ENCODE measurements at regions not wholly inside any gene's neighbourhood (a gene's known extent, or its start where the extent isn't known, plus 50 kb on each side); places are given as distances from the start of the nearest gene placed in this dataset.

- H2AFZ ChIP-seq (ENCODE audit: low read length): no peak overlapping the region
- H3K36me3 ChIP-seq (ENCODE audit: insufficient read depth, low read length): no peaks in the 10 kb centered on the region
- peak; percentile 30 for DNase-seq (ENCODE audit: insufficient read length, low spot score, missing footprints)
- H3K27me3 ChIP-seq (ENCODE audit: insufficient read depth, low read length): no peaks in the 10 kb centered on the region
- H3K4me1 ChIP-seq (ENCODE audit: insufficient read depth, low read length): no peaks in the 10 kb centered on the region
- no peaks in the 10 kb centered on the region for H3K79me2 ChIP-seq (ENCODE audit: insufficient read depth, low read length)
- no peak overlapping the region for H3K4me2 ChIP-seq (ENCODE audit: insufficient read depth, low read length)
- no peak overlapping the region for H3K27ac ChIP-seq (ENCODE audit: low read depth, low read length)
- H4K20me1 ChIP-seq (ENCODE audit: insufficient read depth, low read length): no peaks in the 10 kb centered on the region
- H3K4me3 ChIP-seq (ENCODE audit: insufficient read depth, low read length): no peak overlapping the region
- TF ChIP-seq CTCF (IDR thresholded peaks at IDR 0.05; ENCODE audit: extremely low read depth, low read depth, low read length): no peak
- H3K9me3 ChIP-seq (ENCODE audit: low read depth, low read length): no peaks in the 10 kb centered on the region
Measured at GRCh38 chr11:114891911-114892310, 213.6 kb downstream of the NXPE2 start.

GRCh38 chr11:114892381-114893197 is 214.3 kb downstream of the NXPE2 start:
- no peak for TF ChIP-seq CTCF (IDR thresholded peaks at IDR 0.05; ENCODE audit: extremely low read depth, low read depth, low read length)
- H3K4me2 ChIP-seq (ENCODE audit: insufficient read depth, low read length): no peak overlapping the region

GRCh38 chr11:114893329-114893728 is 215.0 kb downstream of the NXPE2 start:
- Histone ChIP-seq H3K4me2 (ENCODE audit: insufficient read depth, low read length) (no peak overlapping the region), H2AFZ (ENCODE audit: low read length) (no peak overlapping the region), H4K20me1 (ENCODE audit: insufficient read depth, low read length) (no peaks in the 10 kb centered on the region), H3K9me3 (ENCODE audit: low read depth, low read length) (no peaks in the 10 kb centered on the region), H3K27me3 (ENCODE audit: insufficient read depth, low read length) (no peaks in the 10 kb centered on the region), H3K79me2 (ENCODE audit: insufficient read depth, low read length) (no peaks in the 10 kb centered on the region), H3K4me3 (ENCODE audit: insufficient read depth, low read length) (no peak overlapping the region), H3K27ac (ENCODE audit: low read depth, low read length) (no peak overlapping the region), H3K4me1 (ENCODE audit: insufficient read depth, low read length) (no peaks in the 10 kb centered on the region), H3K36me3 (ENCODE audit: insufficient read depth, low read length) (no peaks in the 10 kb centered on the region)
- no peak for DNase-seq (ENCODE audit: insufficient read length, low spot score, missing footprints)
- no peak for TF ChIP-seq CTCF (IDR thresholded peaks at IDR 0.05; ENCODE audit: extremely low read depth, low read depth, low read length)

More at GRCh38 chr11:114892381-114893197, 214.3 kb downstream of the NXPE2 start:
- DNase-seq (ENCODE audit: insufficient read length, low spot score, missing footprints): no peak
- Histone ChIP-seq H3K9me3 (ENCODE audit: low read depth, low read length) (no peaks in the 10 kb centered on the region), H3K27me3 (ENCODE audit: insufficient read depth, low read length) (no peaks in the 10 kb centered on the region), H4K20me1 (ENCODE audit: insufficient read depth, low read length) (no peaks in the 10 kb centered on the region), H3K36me3 (ENCODE audit: insufficient read depth, low read length) (no peaks in the 10 kb centered on the region), H3K4me3 (ENCODE audit: insufficient read depth, low read length) (no peak overlapping the region), H3K27ac (ENCODE audit: low read depth, low read length) (no peak overlapping the region), H2AFZ (ENCODE audit: low read length) (no peak overlapping the region), H3K79me2 (ENCODE audit: insufficient read depth, low read length) (no peaks in the 10 kb centered on the region), H3K4me1 (ENCODE audit: insufficient read depth, low read length) (no peaks in the 10 kb centered on the region)

GRCh38 chr11:114896594-114896993 is 218.3 kb downstream of the NXPE2 start:
- H4K20me1 ChIP-seq (ENCODE audit: insufficient read depth, low read length): no peaks in the 10 kb centered on the region
- H3K27me3 ChIP-seq (ENCODE audit: insufficient read depth, low read length): no peaks in the 10 kb centered on the region
- no peak overlapping the region for H2AFZ ChIP-seq (ENCODE audit: low read length)
- no peaks in the 10 kb centered on the region for H3K36me3 ChIP-seq (ENCODE audit: insufficient read depth, low read length)
- H3K27ac ChIP-seq (ENCODE audit: low read depth, low read length): no peak overlapping the region
- no peaks in the 10 kb centered on the region for H3K79me2 ChIP-seq (ENCODE audit: insufficient read depth, low read length)
- no peak overlapping the region for H3K4me3 ChIP-seq (ENCODE audit: insufficient read depth, low read length)
- TF ChIP-seq CTCF (IDR thresholded peaks at IDR 0.05; ENCODE audit: extremely low read depth, low read depth, low read length): no peak
- no peak overlapping the region for H3K4me2 ChIP-seq (ENCODE audit: insufficient read depth, low read length)
- no peak for DNase-seq (ENCODE audit: insufficient read length, low spot score, missing footprints)
- no peaks in the 10 kb centered on the region for H3K4me1 ChIP-seq (ENCODE audit: insufficient read depth, low read length)
- no peaks in the 10 kb centered on the region for H3K9me3 ChIP-seq (ENCODE audit: low read depth, low read length)
